ENCODE measurements at regions not wholly inside any gene's neighbourhood (a gene's known extent, or its start where the extent isn't known, plus 50 kb on each side); places are given as distances from the start of the nearest gene placed in this dataset.

- TF ChIP-seq RERE (CRISPR knock-in tag; IDR thresholded peaks at IDR 0.05; ENCODE audit: low read depth) (peak; percentile 73; the same call in 1 of the 2 replicates), ZSCAN9 (CRISPR knock-in tag; IDR thresholded peaks at IDR 0.05; ENCODE audit: borderline replicate concordance) (peak; percentile 45; the same call in 1 of the 2 replicates), NR2F2 (IDR thresholded peaks at IDR 0.05; ENCODE audit: borderline replicate concordance, low read depth) (peak; percentile 83), SMAD3 (CRISPR knock-in tag; IDR thresholded peaks at IDR 0.05) (peak; percentile 57; the same call in 1 of the 2 replicates), AKAP8 (CRISPR knock-in tag; IDR thresholded peaks at IDR 0.05) (peak; percentile 63; the same call in 1 of the 2 replicates), SAP130 (CRISPR knock-in tag; IDR thresholded peaks at IDR 0.05; ENCODE audit: low read depth) (peak; percentile 62), ARNT2 (CRISPR knock-in tag; IDR thresholded peaks at IDR 0.05; ENCODE audit: low read depth) (0 out of 2 replicates have a peak, but pooled peaks have one; percentile 59), CREM (IDR thresholded peaks at IDR 0.05) (peak; percentile 59; the same call in 1 of the 2 replicates), CREM (CRISPR knock-in tag; IDR thresholded peaks at IDR 0.05) (no peak), ZNF232 (CRISPR knock-in tag; IDR thresholded peaks at IDR 0.05; ENCODE audit: borderline replicate concordance) (peak; percentile 55; the same call in 1 of the 2 replicates), RFXAP (CRISPR knock-in tag; IDR thresholded peaks at IDR 0.05; ENCODE audit: borderline replicate concordance) (peak; percentile 70; the same call in 1 of the 2 replicates), ZBTB20 (CRISPR knock-in tag; IDR thresholded peaks at IDR 0.05; ENCODE audit: borderline replicate concordance, low read depth) (peak; percentile 90; the same call in 1 of the 2 replicates), ZNF180 (CRISPR knock-in tag; IDR thresholded peaks at IDR 0.05; ENCODE audit: borderline replicate concordance, low read depth) (no peak), RCOR2 (CRISPR knock-in tag; IDR thresholded peaks at IDR 0.05) (peak; percentile 52; the same call in 1 of the 2 replicates)
- TF ChIP-seq, protein P1, sequence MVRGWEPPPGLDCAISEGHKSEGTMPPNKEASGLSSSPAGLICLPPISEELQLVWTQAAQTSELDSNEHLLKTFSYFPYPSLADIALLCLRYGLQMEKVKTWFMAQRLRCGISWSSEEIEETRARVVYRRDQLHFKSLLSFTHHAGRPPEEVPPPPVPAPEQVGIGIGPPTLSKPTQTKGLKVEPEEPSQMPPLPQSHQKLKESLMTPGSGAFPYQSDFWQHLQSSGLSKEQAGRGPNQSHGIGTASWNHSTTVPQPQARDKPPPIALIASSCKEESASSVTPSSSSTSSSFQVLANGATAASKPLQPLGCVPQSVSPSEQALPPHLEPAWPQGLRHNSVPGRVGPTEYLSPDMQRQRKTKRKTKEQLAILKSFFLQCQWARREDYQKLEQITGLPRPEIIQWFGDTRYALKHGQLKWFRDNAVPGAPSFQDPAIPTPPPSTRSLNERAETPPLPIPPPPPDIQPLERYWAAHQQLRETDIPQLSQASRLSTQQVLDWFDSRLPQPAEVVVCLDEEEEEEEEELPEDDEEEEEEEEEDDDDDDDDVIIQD (CRISPR knock-in tag; IDR thresholded peaks at IDR 0.05; ENCODE audit: low read depth), result peak; percentile 87
- TF ChIP-seq, protein P2, sequence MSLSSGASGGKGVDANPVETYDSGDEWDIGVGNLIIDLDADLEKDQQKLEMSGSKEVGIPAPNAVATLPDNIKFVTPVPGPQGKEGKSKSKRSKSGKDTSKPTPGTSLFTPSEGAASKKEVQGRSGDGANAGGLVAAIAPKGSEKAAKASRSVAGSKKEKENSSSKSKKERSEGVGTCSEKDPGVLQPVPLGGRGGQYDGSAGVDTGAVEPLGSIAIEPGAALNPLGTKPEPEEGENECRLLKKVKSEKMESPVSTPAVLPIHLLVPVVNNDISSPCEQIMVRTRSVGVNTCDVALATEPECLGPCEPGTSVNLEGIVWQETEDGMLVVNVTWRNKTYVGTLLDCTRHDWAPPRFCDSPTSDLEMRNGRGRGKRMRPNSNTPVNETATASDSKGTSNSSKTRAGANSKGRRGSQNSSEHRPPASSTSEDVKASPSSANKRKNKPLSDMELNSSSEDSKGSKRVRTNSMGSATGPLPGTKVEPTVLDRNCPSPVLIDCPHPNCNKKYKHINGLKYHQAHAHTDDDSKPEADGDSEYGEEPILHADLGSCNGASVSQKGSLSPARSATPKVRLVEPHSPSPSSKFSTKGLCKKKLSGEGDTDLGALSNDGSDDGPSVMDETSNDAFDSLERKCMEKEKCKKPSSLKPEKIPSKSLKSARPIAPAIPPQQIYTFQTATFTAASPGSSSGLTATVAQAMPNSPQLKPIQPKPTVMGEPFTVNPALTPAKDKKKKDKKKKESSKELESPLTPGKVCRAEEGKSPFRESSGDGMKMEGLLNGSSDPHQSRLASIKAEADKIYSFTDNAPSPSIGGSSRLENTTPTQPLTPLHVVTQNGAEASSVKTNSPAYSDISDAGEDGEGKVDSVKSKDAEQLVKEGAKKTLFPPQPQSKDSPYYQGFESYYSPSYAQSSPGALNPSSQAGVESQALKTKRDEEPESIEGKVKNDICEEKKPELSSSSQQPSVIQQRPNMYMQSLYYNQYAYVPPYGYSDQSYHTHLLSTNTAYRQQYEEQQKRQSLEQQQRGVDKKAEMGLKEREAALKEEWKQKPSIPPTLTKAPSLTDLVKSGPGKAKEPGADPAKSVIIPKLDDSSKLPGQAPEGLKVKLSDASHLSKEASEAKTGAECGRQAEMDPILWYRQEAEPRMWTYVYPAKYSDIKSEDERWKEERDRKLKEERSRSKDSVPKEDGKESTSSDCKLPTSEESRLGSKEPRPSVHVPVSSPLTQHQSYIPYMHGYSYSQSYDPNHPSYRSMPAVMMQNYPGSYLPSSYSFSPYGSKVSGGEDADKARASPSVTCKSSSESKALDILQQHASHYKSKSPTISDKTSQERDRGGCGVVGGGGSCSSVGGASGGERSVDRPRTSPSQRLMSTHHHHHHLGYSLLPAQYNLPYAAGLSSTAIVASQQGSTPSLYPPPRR (CRISPR knock-in tag; IDR thresholded peaks at IDR 0.05; ENCODE audit: borderline replicate concordance), result peak; percentile 83; the same call in 1 of the 2 replicates
- TF ChIP-seq, protein P3, sequence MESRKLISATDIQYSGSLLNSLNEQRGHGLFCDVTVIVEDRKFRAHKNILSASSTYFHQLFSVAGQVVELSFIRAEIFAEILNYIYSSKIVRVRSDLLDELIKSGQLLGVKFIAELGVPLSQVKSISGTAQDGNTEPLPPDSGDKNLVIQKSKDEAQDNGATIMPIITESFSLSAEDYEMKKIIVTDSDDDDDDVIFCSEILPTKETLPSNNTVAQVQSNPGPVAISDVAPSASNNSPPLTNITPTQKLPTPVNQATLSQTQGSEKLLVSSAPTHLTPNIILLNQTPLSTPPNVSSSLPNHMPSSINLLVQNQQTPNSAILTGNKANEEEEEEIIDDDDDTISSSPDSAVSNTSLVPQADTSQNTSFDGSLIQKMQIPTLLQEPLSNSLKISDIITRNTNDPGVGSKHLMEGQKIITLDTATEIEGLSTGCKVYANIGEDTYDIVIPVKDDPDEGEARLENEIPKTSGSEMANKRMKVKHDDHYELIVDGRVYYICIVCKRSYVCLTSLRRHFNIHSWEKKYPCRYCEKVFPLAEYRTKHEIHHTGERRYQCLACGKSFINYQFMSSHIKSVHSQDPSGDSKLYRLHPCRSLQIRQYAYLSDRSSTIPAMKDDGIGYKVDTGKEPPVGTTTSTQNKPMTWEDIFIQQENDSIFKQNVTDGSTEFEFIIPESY (CRISPR knock-in tag; IDR thresholded peaks at IDR 0.05), result 0 out of 2 replicates have a peak, but pooled peaks have one; percentile 28
Measured at GRCh38 chr2:38436227-38436664, 59.2 kb upstream of the ATL2 start (continued).
